ENCODE measurements at regions not wholly inside any gene's neighbourhood (a gene's known extent, or its start where the extent isn't known, plus 50 kb on each side); places are given as distances from the start of the nearest gene placed in this dataset.

DNA sequence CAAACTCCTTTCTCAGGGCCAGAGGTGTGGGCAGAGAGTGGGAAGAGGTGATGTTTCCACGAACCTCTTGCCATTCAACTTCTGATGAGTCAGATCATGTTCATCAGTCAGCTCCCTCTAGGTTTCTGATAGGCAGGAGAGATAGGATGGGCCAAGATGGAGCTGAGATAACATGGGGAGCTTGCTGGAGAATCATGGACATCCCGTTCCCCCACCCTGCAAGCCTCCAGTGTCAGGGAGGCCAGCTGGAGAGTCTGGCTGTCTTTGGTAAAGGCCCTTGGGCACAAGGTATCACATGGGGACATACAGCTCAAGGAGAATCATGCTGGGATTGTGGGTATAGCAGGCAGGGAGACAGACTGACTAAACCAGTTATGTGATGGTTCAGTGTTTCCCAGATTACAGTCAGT lies 136.0 kb upstream of the IRX3 start:
- DNase-seq, result no peak
- no peaks in the 10 kb centered on the region for H3K27me3 ChIP-seq (ENCODE audit: insufficient read depth in 3 of 3, low read length in 2 of 3)
- 76 to 100% (median 91%) methylated on average over 2 of the region's 2 CpGs for WGBS, 3 donors

GRCh38 chr16:54422159-54422558 lies 135.6 kb upstream of the IRX3 start:
- TF ChIP-seq CTCF (IDR thresholded peaks at IDR 0.05), result no peak
- ATAC-seq (no peak), DNase-seq (no peak)
- 47 to 79% (median 77%) methylated on average over 3 of the region's 3 CpGs for WGBS, 3 donors
- H3K27ac ChIP-seq, result no peak overlapping the region
- intact Hi-C loops (cut with DNase I), result no loop called here
- no peak overlapping the region for H3K4me3 ChIP-seq
- H3K27me3 ChIP-seq (ENCODE audit: insufficient read depth in 3 of 3, low read length in 2 of 3), result no peaks in the 10 kb centered on the region
- H3K9me3 ChIP-seq, result no peaks in the 10 kb centered on the region
- H3K4me1 ChIP-seq, result no peaks in the 10 kb centered on the region
- no peaks in the 10 kb centered on the region for H3K36me3 ChIP-seq (ENCODE audit: insufficient read depth in 1 of 2, low read depth in 1 of 2)

More for the DNA sequence above, 136.0 kb upstream of the IRX3 start:
- H3K27ac ChIP-seq, result no peak overlapping the region
- TF ChIP-seq CTCF (IDR thresholded peaks at IDR 0.05), result no peak
- ATAC-seq, result no peak
- no peaks in the 10 kb centered on the region for H3K9me3 ChIP-seq
- H3K4me1 ChIP-seq, result no peaks in the 10 kb centered on the region
- H3K36me3 ChIP-seq (ENCODE audit: insufficient read depth in 1 of 2, low read depth in 1 of 2), result no peaks in the 10 kb centered on the region
- H3K4me3 ChIP-seq, result no peak overlapping the region
- intact Hi-C loops (cut with DNase I), result no loop called here

DNA sequence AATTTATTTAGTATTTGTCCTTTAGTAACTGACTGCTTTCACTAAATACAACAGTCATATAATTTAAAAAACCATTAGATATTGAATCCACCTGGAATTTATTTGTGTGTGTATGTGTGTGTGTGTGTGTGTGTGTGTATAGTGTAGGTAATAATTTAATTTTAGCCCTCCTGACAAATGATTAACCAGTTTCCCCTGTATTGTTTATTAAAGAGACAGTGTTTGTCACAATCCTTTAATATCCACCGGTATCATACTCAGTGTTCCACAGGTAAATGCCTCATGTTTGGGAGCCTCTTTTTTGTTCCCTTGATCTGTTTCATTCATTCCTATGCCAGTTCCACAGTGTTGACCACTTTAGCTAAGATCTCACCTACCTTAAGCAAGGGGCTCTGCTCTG lies 134.6 kb upstream of the IRX3 start:
- WGBS, 3 donors, result 89 to 96% (median 92%) methylated on average over 1 of the region's 1 CpG
- H3K27ac ChIP-seq, result no peak overlapping the region
- H3K4me3 ChIP-seq, result no peak overlapping the region
- TF ChIP-seq CTCF (IDR thresholded peaks at IDR 0.05), result no peak
- intact Hi-C loops (cut with DNase I), result no loop called here
- no peak for DNase-seq
- no peaks in the 10 kb centered on the region for H3K4me1 ChIP-seq
- no peaks in the 10 kb centered on the region for H3K27me3 ChIP-seq (ENCODE audit: insufficient read depth in 3 of 3, low read length in 2 of 3)
- H3K9me3 ChIP-seq, result no peaks in the 10 kb centered on the region
- no peak for ATAC-seq
- H3K36me3 ChIP-seq (ENCODE audit: insufficient read depth in 1 of 2, low read depth in 1 of 2), result no peaks in the 10 kb centered on the region

DNA sequence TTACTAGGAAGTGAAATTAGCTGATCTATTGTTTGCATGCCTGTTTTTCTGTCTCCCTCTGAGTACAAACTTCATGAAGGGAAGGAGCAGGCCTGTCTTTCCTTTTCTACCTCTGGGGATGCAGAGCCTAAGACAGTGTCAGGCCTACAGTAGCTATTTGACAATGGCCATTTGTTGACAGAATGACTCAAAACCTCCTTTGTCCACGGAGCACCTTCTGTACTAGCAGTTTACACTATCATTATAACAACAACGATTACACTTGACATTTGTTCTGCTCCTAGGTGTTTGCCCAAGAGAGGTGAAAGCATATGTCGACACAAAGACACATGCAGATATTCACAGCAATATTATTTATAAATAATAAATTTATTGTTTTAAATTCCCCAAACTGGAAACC lies 132.3 kb upstream of the IRX3 start:
- H3K36me3 ChIP-seq (ENCODE audit: insufficient read depth in 1 of 2, low read depth in 1 of 2), result no peaks in the 10 kb centered on the region
- H3K9me3 ChIP-seq, result no peaks in the 10 kb centered on the region
- intact Hi-C loops (cut with DNase I), result no loop called here
- TF ChIP-seq CTCF (IDR thresholded peaks at IDR 0.05), result no peak
- WGBS, 3 donors, result 73 to 83% (median 74%) methylated on average over 3 of the region's 3 CpGs
- no peaks in the 10 kb centered on the region for H3K4me1 ChIP-seq
- H3K27ac ChIP-seq, result no peak overlapping the region
- H3K4me3 ChIP-seq, result no peak overlapping the region
- no peaks in the 10 kb centered on the region for H3K27me3 ChIP-seq (ENCODE audit: insufficient read depth in 3 of 3, low read length in 2 of 3)
- ATAC-seq, result no peak
- DNase-seq, result no peak

- no peaks in the 10 kb centered on the region for H3K9me3 ChIP-seq
- H3K27me3 ChIP-seq (ENCODE audit: insufficient read depth in 3 of 3, low read length in 2 of 3), result no peaks in the 10 kb centered on the region
- no peak overlapping the region for H3K27ac ChIP-seq
- no peak for DNase-seq
- no peak overlapping the region for H3K4me3 ChIP-seq
- intact Hi-C loops (cut with DNase I), result no loop called here
- H3K4me1 ChIP-seq, result no peaks in the 10 kb centered on the region
- no peak for TF ChIP-seq CTCF (IDR thresholded peaks at IDR 0.05)
- H3K36me3 ChIP-seq (ENCODE audit: insufficient read depth in 1 of 2, low read depth in 1 of 2), result no peaks in the 10 kb centered on the region
- no peak for ATAC-seq
- WGBS, 3 donors, result 81 to 86% (median 85%) methylated on average over 2 of the region's 2 CpGs
Measured at GRCh38 chr16:54417384-54417783, 130.8 kb upstream of the IRX3 start.

All from psoas muscle (tissue), 7 donors.